Panc1 (cell line): ENCODE measurements at regions not wholly inside any gene's neighbourhood (a gene's known extent, or its start where the extent isn't known, plus 50 kb on each side); places are given as distances from the start of the nearest gene placed in this dataset.

Experiments used
- ATAC-seq: fragments of 200-7000 bp; cut with Tn5 transposase; 2 replicates; pipeline ENCODE4 v1.9.1; 2020; ENCODE audit warnings: mild to moderate bottlenecking, moderate library complexity
- BruUV-seq: library from RNA; stranded (reverse); fragments of 400-500 nt; replicated peaks from 2 replicates; lab custom pipeline; 2021; lab: Mats Ljungman, UMichigan
- CTCF ChIA-PET: fragments of 300-600 bp; sonication (Branson Sonifier 250); formaldehyde crosslinking; loops from one replicate; lab custom pipeline; 2022; ENCODE audit warnings: antibody characterized with exemption; lab: Charles Lee
- POLR2A ChIA-PET: fragments of 300-600 bp; sonication (Branson Sonifier 250); formaldehyde crosslinking; loops from one replicate; lab custom pipeline; 2022; ENCODE audit warnings: antibody characterized with exemption; lab: Charles Lee
- DNase-seq: peaks from one replicate; pipeline ENCODE4 v3.0.0-alpha.2; 2010; ENCODE audit warnings: low read depth, low spot score
- H3K27ac ChIP-seq: 2 replicates; pipeline ENCODE4 v1.5.1; 2011; ENCODE audit warnings: mild to moderate bottlenecking, low read length, inconsistent platforms
- H3K27me3 ChIP-seq: fragments of 200-500 bp; sonication (Bioruptor generic); 2 replicates; pipeline ENCODE4 v1.6.0; 2014; ENCODE audit warnings: low read length, inconsistent platforms; ENCODE audit not compliant: control insufficient read depth, insufficient read depth
- H3K36me3 ChIP-seq: fragments of 200-500 bp; sonication (Bioruptor generic); 2 replicates; pipeline ENCODE4 v1.5.1; 2014; ENCODE audit warnings: inconsistent platforms, mild to moderate bottlenecking, low read length, moderate library complexity; ENCODE audit not compliant: control insufficient read depth, insufficient read depth
- H3K4me1 ChIP-seq: 2 replicates; pipeline ENCODE4 v1.5.1; 2011; ENCODE audit warnings: inconsistent platforms, mild to moderate bottlenecking, low read length, moderate library complexity; ENCODE audit not compliant: control insufficient read depth, insufficient read depth
- H3K4me3 ChIP-seq, 2 experiments: 2 replicates each; pipeline ENCODE4 v1.5.1; 2011 to 2012; ENCODE audit warnings: low read depth in 2 of 2, low read length in 2 of 2, mild to moderate bottlenecking in 2 of 2, inconsistent platforms in 1 of 2, moderate library complexity in 1 of 2
- H3K9me3 ChIP-seq: fragments of 200-500 bp; sonication (Bioruptor generic); 2 replicates; pipeline ENCODE4 v1.5.1; 2014; ENCODE audit warnings: low read depth, mild to moderate bottlenecking, inconsistent platforms, low read length, moderate library complexity; ENCODE audit not compliant: control insufficient read depth, insufficient read depth
- CTCF ChIP-seq: fragments of 450-650 bp; IDR thresholded peaks from 2 replicates; pipeline ENCODE4 v1.5.1; 2017; ENCODE audit warnings: mild to moderate bottlenecking
- POLR2AphosphoS5 ChIP-seq: IDR thresholded peaks from 2 replicates; pipeline ENCODE4 v1.6.1; 2012; ENCODE audit warnings: mild to moderate bottlenecking, low read depth, low read length, moderate library complexity
- REST ChIP-seq, 2 experiments: IDR thresholded peaks; 2 replicates each; pipeline ENCODE4 v1.6.1; 2011 to 2012; ENCODE audit warnings: low read depth in 2 of 2, control low read depth in 1 of 2, low read length in 1 of 2, mild to moderate bottlenecking in 1 of 2, moderate library complexity in 1 of 2; ENCODE audit not compliant: insufficient read depth in 1 of 2
- SIN3A ChIP-seq: IDR thresholded peaks from 2 replicates; pipeline ENCODE4 v1.6.1; 2012; ENCODE audit warnings: low read depth, mild to moderate bottlenecking, low read length, moderate library complexity, borderline replicate concordance; ENCODE audit not compliant: insufficient read depth
- TCF7L2 ChIP-seq: IDR thresholded peaks from 2 replicates; pipeline ENCODE4 v1.6.1; 2011; ENCODE audit warnings: mild to moderate bottlenecking, low read depth, low read length, inconsistent platforms
- in situ Hi-C: cut with HindIII; loops from 2 replicates; pipeline ENCODE4 v1.10.0; 2016; ENCODE audit warnings: low sequenced_read_pairs, low pct_unique_long_range_greater_than_20kb
- intact Hi-C: fragments of 100-400 bp; cut with micrococcal nuclease; formaldehyde crosslinking; loops from one replicate; pipeline ENCODE4 v1.10.0; 2022; ENCODE audit not compliant: unreplicated experiment

- Histone ChIP-seq H3K27ac (no peak overlapping the region), H3K27me3 (no peaks in the 10 kb centered on the region), H3K9me3 (no peaks in the 10 kb centered on the region), H3K36me3 (no peaks in the 10 kb centered on the region), H3K4me3 (no peak overlapping the region), H3K4me1 (no peaks in the 10 kb centered on the region)
- intact Hi-C loops: no loop called here
- TF ChIP-seq POLR2AphosphoS5 (no peak), TCF7L2 (no peak), CTCF (no peak), REST (IDR thresholded peaks at IDR 0.05; ENCODE audit: insufficient read depth in 1 of 2, low read depth in 2 of 2, low read length in 1 of 2) (no peak)
- BruUV-seq: no TSS peak
- ATAC-seq: no peak
- CTCF ChIA-PET: no interaction called here
- POLR2A ChIA-PET: no interaction called here
- in situ Hi-C loops: no loop called here
- DNase-seq: no peak
Measured at GRCh38 chr3:107025961-107026360, 351.3 kb upstream of the CCDC54 start.

GRCh38 chr3:107028086-107028485 lies 349.2 kb upstream of the CCDC54 start:
- no peak for TF ChIP-seq SIN3A
- no peak for ATAC-seq
- no peaks in the 10 kb centered on the region for H3K9me3 ChIP-seq
- H3K27me3 ChIP-seq: no peaks in the 10 kb centered on the region
- H3K4me3 ChIP-seq: no peak overlapping the region
- H3K27ac ChIP-seq: no peak overlapping the region
- no peaks in the 10 kb centered on the region for H3K36me3 ChIP-seq
- H3K4me1 ChIP-seq: no peaks in the 10 kb centered on the region
- in situ Hi-C loops: no loop called here
- BruUV-seq: no TSS peak
- ChIA-PET CTCF (no interaction called here), POLR2A (no interaction called here)
- intact Hi-C loops: no loop called here
- no peak for DNase-seq

DNA sequence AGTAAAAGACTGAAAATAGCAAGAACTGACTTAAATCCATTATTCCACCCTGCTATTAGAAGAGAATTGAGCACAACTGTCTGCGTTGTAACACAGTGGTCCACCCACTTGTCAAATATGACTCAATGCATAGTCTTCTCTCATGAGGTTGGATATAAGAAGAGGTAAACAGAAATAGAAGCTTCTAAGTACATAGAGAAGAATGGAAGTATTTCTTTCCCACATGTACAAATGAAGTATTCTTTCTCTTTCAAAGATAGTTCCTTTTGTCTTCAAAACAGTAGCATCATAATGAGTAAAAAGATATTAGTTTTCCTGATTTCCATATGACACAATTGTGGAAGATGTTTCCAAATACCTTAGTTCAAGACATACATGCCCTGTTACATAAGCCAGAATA lies 348.6 kb upstream of the CCDC54 start:
- in situ Hi-C loops: no loop called here
- H3K4me3 ChIP-seq: no peak overlapping the region
- intact Hi-C loops: no loop called here
- H3K36me3 ChIP-seq: no peaks in the 10 kb centered on the region
- ChIA-PET CTCF (no interaction called here), POLR2A (no interaction called here)
- H3K27me3 ChIP-seq: no peaks in the 10 kb centered on the region
- H3K27ac ChIP-seq: no peak overlapping the region
- H3K9me3 ChIP-seq: no peaks in the 10 kb centered on the region
- BruUV-seq: no TSS peak
- H3K4me1 ChIP-seq: no peaks in the 10 kb centered on the region
- ATAC-seq: no peak
- DNase-seq: no peak
- TF ChIP-seq POLR2AphosphoS5 (no peak), REST (IDR thresholded peaks at IDR 0.05; ENCODE audit: insufficient read depth in 1 of 2, low read depth in 2 of 2, low read length in 1 of 2) (no peak), TCF7L2 (no peak), CTCF (no peak), SIN3A (no peak)
